ENCODE measurements at regions not wholly inside any gene's neighbourhood (a gene's known extent, or its start where the extent isn't known, plus 50 kb on each side); places are given as distances from the start of the nearest gene placed in this dataset.

- TF ChIP-seq CDX4 (CRISPR knock-in tag; IDR thresholded peaks at IDR 0.05; ENCODE audit: borderline replicate concordance), result no peak
Measured at GRCh38 chr5:155091768-155092717, 78.5 kb downstream of the KIF4B start (continued).

- no peak overlapping the region for H3K4me3 Mint-ChIP-seq
- H3K36me3 Mint-ChIP-seq, result no peaks in the 10 kb centered on the region
- CTCF ChIA-PET, result no interaction called here
- DNase-seq (ENCODE audit: low spot score) (no peak), ATAC-seq (no peak)
- TF ChIP-seq CTCF (IDR thresholded peaks at IDR 0.05), result no peak
- no peak for TF ChIP-seq CBFB (CRISPR knock-in tag; IDR thresholded peaks at IDR 0.05; ENCODE audit: low read depth)
- TF ChIP-seq ZNF138 (CRISPR knock-in tag; conservative IDR thresholded peaks at IDR 0.05), result no peak
- TF ChIP-seq ESRRA (CRISPR knock-in tag; IDR thresholded peaks at IDR 0.05; ENCODE audit: borderline replicate concordance), result no peak
- no peak for TF ChIP-seq ZNF121 (CRISPR knock-in tag; IDR thresholded peaks at IDR 0.05)
- no peak for TF ChIP-seq ZNF425 (CRISPR knock-in tag; conservative IDR thresholded peaks at IDR 0.05)
- no peak for TF ChIP-seq E2F1 (CRISPR knock-in tag; IDR thresholded peaks at IDR 0.05)
- no peak for TF ChIP-seq ZBTB43 (CRISPR knock-in tag; IDR thresholded peaks at IDR 0.05)
- no peak for TF ChIP-seq IRF1 (CRISPR knock-in tag; IDR thresholded peaks at IDR 0.05)
- TF ChIP-seq CREB1 (CRISPR knock-in tag; IDR thresholded peaks at IDR 0.05), result no peak
- no peak for TF ChIP-seq FOXK1 (CRISPR knock-in tag; IDR thresholded peaks at IDR 0.05)
- TF ChIP-seq TCF7 (CRISPR knock-in tag; IDR thresholded peaks at IDR 0.05; ENCODE audit: low read depth), result no peak
- TF ChIP-seq NFE2L1 (CRISPR knock-in tag; IDR thresholded peaks at IDR 0.05), result no peak
- no peak for TF ChIP-seq ZNF671 (CRISPR knock-in tag; IDR thresholded peaks at IDR 0.05)
- TF ChIP-seq E2F5 (CRISPR knock-in tag; IDR thresholded peaks at IDR 0.05), result no peak
- no peak for TF ChIP-seq ZNF423 (CRISPR knock-in tag; IDR thresholded peaks at IDR 0.05)
- no peak for TF ChIP-seq ZSCAN18 (CRISPR knock-in tag; IDR thresholded peaks at IDR 0.05)
- no peak for TF ChIP-seq JUN (CRISPR knock-in tag; IDR thresholded peaks at IDR 0.05)
- H3K27me3 Mint-ChIP-seq (ENCODE audit: low read depth), result no peaks in the 10 kb centered on the region
- POLR2A ChIA-PET, result no interaction called here
- no peaks in the 10 kb centered on the region for H3K4me1 Mint-ChIP-seq
- no peak overlapping the region for H3K27ac Mint-ChIP-seq
- H3K9me3 Mint-ChIP-seq, result peaks cover 6% of the 10 kb centered on the region
Measured at GRCh38 chr5:155094455-155094854, 80.9 kb downstream of the KIF4B start.
